Limb (tissue), 2 donors: ENCODE measurements at regions not wholly inside any gene's neighbourhood (a gene's known extent, or its start where the extent isn't known, plus 50 kb on each side); places are given as distances from the start of the nearest gene placed in this dataset.
"Not testable (repeated sequence)": the region's sequence is repeated elsewhere in the genome, so short reads cannot be mapped to it uniquely, and the experiment has no call there.

Experiments used
- DNase-seq, 2 donors: peaks; one replicate each; pipeline ENCODE4 v3.0.0-alpha.2; 2016; ENCODE audit errors: extremely low spot score in 2 of 2

DNA sequence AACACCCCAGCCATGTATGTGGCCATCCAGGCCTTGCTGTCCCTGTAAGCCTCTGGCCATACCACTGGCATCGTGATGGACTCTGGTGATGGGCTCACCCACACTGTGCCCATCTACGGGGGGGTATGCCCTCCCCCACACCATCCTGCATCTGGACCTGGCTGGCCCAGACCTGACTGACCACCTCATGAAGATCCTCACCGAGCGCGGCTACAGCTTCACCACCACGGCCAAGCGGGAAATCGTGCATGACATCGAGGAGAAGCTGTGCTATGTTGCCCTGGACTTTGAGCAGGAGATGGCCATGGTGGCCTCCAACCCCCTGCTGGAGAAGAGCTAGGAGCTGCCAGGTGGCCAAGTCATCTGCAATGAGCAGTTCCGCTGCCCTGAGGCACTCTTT is 80.4 kb upstream of the ZCCHC2 start:
- no peak for DNase-seq

DNA sequence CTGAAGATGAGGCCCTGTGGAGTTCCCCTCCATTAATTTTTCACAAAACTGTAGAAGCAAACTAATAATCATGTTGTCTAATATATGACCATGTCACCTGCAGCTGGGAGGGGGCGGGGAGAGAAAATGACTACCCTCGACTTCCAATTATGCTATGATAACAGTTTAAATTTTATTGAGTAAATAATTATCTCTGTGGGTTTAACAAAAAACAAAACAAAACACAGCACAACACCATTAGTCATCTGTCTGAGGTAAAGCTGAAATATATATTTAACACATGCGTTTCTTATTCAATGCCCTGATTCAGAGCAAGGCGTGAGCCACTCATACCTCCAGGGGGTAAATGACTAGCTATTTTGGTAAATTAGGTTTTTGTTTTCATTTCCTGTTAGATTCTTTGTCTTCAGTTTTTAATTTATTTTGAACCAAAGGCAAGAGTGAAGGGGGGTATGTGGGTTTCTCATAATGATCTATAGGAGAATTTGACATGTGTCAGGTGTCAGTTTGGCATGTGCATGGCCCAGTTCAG is 77.4 kb upstream of the ZCCHC2 start:
- DNase-seq: no peak

DNA sequence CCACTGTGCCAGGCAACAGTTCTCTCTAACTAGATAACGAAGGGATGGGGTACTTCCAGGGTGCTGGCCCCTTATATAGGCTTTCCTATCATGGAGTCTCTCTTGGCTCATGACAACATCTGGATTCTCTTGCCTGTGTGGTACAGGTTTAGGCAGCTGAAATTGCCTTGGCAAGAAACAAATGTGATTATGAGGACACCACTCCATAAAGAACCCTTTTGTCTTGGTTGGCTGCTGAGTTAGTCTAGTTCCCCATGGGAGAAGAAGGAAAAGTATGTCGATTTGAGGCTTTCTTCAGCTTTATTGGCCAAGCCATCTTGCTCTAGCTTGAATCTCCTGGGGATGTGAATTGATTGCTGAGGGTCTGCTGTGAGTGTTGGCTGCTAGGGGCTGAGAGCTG is 76.3 kb upstream of the ZCCHC2 start:
- DNase-seq: no peak

DNA sequence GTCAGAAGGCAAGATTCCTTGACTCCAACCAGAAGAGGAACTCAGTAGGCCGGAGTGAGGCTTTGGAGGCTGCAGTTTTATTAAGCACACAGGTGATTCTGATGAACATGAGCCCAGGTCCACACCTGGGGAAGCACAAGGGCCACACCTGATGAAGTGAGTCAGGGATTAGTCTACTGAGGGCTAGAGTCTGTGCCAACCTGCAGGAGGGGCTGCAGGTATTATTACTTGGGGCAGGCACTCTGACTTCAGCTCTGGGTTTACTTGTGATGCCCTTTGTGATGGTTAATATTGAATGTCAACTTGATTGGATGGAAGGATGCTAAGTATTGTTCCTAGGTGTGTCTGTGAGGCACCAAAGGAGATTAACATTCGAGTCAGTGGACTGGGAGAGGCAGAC is 75.2 kb upstream of the ZCCHC2 start:
- DNase-seq: no peak

DNA sequence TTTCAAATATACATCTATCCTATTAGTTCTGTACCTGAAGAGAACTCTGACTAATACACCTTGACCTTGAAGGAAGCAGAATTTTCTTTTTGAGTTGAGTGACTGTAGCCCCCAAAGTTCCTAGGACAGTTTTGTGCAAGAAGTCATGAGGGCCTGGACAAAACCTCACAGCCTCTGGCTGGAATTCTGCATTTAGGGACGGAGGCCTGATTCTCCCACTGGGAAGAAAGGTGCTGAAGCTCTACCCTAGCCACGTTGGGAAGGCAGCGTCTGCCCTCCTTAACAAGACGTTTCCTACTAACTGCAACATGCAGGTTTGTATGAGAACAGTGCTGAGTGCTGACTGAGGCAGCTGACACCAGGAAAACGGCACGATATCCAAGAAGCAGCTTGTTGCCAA is 74.4 kb upstream of the ZCCHC2 start:
- no peak for DNase-seq

DNA sequence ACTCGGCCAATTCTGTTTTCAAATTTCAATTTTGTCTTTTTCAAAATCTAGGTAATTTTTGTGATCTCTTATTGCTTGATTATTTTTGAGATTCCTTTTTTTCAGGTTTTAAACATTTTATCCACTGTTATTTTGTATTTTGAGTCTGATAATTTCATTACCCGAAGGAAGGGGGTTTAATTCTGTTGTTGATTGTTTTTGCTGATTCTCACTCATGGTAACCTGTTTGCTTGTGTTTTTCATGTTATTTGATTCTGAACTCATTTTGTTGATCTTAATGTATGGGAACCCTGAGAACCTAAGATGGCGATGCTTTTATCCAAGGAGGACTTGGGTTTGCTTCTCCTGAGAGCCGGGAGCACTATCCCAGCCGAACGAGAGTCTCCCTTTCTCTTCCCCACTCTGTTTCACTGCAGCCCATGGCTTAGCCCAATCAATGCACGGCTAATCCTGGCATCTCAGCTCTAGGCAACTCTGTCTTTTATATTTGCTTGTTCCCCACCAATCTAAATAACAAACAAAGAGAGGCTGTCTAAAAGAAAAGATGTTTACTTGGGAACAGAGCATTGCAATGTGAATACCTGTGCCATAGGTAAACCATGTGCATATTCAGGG is 73.2 kb upstream of the ZCCHC2 start:
- DNase-seq: no peak

DNA sequence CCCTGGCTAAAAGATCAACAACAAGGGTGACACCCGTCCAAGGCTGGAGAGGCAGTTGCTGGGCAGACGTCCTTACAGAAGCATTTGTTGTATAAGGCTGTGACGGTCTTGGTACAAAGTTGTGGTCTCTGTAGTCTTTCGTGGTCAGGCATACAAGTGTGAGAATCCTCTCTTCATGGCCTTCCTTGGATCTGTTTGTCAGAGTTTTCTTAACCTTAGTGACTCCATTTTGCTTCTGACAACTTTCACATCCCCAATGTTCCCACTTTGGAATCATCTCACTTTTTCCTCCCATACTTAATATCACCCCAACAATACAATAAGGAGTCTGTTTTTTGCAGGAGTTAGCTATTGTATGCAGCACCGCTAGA is 72.7 kb upstream of the ZCCHC2 start:
- DNase-seq: no peak

DNA sequence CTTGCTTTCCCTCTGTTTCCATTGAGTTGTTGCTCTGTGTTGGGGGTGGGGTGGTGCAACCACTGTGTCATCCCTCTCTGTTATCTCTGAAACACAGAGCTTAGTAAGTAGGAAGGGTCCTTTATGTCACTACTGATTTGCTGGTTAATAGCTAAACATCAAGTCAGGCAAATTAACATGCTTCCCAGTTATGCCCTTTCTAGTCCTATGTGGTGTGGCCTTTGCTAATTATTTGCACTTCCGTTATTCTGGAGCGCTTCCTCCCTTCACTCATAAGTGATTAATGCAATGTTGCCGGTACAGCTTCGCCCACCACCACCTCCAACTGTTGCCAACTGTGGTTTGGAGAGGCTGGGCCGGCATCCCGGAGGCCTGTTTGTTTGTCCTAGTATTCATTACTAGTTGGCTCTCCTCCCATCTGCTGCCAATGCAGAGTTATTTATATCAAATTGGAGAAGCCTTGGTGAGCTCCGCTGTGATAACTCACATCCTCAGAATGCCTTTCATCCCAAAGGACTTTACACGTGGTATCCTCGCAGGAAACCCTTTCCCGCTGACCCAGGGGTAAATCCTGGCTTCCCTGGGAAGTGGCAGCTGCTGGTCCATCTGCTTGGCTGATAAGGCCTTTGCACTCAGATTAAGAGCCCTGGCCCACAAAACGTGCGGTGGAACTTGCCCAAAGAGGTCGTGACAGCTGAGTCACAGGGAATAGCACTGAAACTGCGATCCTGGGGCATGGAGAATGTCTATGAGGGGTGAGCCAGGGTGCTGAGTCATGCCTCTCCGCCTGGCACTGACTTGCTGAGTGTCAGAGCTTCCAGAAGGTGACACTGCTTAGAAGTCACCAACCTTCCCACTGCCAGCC is 72.0 kb upstream of the ZCCHC2 start:
- peak; percentile 40 for DNase-seq

DNA sequence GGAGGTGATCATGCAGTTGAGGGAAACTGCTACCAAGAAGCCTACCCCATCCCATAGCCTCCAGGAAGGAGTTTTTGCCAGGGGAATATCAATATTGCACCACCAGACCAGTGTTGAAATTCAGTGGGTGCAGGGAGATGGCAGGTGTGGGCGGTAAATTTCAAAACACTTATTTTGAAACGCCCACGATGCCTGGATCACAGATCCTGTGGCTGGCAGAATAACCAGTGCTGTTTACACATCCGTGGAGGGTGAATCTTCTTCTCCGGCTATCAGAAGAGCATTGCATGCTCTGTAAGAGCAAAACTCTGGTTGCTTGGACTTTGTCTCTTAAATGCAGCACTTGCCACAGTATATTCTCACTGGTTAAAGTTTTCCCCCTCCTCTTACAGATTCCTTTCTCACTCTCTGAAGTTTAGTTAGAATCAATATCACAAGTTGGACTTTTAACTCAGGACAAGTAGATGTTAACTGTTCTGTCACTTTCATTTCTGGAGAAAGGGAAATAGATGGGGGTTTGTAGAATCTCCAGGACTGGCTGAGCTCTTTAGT is 70.5 kb upstream of the ZCCHC2 start:
- no peak for DNase-seq

DNA sequence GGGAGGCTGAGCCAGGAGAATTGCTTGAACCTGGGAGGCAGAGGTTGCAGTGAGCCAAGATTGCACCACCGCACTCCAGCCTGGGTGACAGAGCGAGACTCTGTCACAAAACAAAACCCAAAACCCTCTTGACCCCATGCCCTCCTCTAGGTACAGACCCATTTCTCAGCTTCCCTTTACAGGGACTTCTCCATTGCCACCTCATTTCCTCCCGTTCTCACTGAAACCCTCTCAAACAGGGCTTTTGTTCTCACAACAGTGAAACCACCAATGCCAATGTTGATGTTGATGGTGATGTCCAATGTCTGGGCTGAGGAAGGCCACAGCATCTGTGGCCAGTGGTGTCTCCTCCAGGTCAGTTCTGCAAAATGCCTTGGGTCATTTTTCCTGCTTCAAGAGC is 69.0 kb upstream of the ZCCHC2 start:
- no peak for DNase-seq

DNA sequence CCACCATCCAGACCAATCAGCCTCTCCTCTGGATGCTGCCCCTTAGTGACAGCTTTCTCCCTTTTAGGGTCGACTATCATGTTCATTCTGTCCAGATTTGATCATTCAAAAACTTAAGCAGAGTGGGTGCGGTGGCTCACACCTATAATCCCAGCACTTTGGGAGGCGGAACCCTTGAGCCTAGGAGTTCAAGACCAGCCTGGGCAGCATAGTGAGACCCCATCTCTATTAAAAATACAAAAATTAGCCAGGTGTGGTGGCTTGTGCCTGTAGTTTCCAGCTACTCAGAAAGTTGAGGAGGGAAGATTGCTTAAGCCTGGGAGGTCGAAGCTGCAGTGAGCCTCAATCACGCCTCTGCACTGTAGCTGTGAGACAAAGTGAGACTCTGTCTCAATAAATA is 68.3 kb upstream of the ZCCHC2 start:
- DNase-seq: no peak

DNA sequence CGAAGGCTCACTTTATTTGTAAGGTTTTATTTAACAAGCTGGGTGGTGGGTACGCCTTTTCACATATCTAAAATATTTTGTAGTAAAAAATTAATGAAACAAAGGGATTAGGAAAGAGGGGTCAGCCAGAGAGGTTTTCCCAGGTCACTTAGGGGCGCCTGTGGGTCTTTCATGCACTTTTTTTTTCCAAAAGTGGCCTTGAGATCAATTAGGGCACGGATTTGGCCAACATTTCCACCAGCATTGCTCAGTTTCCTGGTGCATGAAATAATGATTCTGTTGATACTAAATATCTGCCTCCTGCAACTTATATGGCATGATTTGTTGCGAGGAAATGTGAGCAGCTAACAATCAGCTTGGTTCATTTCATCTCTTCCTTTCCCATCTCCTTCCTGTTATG is 67.6 kb upstream of the ZCCHC2 start:
- DNase-seq: no peak

DNA sequence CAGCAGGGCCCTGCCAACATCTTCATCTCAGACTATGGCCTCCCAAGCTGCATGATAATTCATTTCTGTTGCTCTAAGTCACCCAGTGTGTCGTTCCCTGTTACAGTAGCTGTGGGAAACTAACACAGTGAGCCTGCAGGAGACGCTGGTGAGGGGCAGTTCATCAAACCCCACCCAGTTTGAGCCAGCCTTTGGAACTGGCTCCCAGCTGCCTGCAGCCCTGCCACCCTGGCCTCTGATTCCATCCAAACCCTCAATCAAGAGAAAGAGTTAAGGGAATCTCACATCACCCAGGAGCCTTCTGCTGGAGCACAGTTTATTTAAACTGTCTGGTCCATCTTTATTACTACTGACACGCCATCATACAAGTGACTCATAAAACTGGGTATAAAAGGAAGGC is 64.9 kb upstream of the ZCCHC2 start:
- DNase-seq: no peak

DNA sequence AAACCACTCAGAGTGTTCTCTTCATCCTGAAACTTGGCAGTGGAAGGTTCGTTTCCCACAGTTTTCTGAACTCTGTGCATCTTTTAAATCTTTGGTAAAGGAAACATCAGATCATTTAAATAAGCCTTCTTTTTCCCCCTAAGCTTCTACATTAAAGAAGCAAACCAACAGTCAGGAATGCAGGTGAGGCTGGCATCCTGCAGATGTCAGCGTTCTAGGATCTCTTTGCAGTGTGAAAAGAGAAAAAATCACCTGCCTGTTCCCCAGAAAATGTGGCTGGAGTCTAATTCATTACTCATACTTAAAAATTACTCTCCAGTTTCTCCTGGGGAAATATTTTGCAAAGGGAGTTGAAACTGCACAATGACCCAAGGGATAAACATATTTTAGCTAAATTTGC is 64.5 kb upstream of the ZCCHC2 start:
- no peak for DNase-seq

DNA sequence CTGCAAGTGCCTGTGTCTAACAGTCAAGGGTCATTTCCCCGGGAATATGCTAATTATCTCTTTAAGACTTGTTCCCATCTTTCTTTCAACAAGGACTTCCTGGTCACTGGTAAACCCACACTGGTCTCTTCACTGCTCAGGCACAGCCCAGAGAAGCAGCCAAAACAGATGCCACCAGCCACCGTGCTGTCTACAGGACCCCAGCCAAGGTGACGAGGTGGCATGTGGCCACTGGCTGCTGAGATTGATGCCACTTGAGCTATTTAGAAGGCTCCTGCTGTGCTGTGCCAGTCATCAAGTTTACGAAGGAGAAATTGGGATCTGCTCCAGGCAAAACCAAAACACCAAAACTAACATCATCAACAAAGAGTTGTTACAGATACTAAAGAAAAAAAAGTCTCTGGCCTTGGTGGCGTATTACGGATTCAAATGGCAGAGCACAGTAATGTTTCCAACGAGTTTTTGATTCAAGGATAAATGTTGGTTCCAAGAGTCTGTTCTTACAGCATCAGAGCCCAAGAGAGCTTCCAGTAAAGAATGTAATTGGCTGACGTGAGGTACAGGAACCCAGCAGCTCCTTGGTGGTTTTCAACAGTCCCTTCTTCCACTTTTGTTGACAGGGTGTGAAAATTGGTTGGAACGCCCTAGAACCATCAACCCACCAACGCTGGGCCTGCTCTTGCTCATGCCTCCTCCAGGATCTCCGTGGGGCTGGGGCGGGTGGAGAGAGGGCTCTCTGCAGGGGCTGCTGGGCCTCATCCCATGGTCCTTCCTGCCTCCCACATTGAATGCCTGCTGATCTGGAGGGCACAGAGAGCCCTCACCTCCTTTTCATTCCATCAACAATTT is 63.7 kb upstream of the ZCCHC2 start:
- DNase-seq: no peak

DNA sequence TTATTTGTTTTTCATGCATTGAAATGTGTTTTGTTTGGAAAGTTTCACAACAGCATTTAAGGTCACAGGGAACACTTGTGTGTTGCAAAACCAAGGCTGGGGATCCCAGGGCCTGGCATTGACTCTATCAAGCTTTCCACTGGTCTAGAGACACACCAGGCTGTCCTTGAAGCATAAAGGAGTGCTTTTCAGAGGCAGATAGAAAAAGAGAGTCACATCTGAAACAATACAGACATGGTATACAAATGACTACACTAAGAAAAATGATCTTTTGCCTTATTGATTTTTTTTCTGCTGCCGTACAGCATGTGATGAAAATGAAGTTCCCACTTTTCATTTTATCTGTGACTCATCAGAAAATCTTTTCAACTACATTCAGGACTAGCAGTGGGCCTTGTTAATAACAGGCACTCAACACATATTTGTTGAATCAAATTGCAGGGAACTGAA is 61.9 kb upstream of the ZCCHC2 start:
- no peak for DNase-seq

DNA sequence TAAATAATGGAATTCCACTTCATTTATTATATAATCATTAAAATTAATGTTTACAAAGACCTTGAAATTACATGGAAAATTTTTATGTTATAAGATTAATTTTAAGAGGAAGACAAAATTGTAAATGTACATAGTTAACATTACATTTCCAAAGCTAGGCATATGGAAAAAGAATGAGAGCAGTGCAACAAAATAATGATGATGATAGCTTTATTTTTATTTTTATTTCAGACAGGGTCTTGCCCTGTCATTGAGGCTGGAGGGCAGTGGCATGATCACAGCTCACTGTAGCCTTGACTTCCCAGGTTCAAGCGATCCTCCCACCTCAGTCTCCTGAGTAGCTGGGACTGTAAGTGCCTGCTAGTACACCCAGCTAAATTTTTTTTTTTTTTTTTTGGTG is 61.2 kb upstream of the ZCCHC2 start:
- no peak for DNase-seq

DNA sequence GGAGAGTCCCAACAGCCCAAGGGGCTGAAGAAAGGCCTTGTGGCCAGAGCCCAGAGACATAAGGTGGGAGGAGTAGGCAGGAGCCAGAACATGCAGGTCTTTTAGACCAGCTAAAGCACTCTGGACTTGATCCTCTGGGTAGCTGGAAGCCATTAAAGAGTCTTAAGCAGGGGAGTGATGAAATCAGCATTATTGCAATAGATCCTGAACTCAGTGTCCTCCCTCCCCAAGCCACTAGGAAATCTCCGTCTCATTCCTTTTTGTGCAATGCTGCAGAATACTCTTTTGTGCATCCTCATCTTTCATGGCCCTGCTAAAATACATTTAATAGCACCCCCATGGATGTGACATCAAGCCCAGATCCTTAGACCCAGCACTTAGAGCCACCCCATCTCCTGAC is 58.6 kb upstream of the ZCCHC2 start:
- DNase-seq: no peak

DNA sequence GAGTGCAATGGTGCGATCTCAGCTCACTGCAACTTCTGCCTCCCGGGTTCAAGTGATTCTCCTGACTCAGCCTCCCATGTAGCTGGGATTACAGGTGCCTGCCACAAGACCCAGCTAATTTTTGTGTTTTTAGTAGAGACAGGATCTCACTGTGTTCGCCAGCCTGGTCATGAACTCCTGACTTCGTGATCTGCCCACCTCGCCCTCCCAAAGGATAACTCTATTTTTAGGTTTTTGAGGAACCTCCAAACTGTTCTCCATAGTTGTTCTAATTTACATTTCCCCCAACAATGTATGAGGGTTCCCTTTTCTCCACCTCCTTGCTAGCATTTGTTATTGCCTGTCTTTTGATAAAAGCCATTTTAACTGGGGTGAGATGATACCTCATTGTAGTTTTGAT is 53.7 kb upstream of the ZCCHC2 start:
- DNase-seq: not testable (repeated sequence)
